ENCODE measurements at regions not wholly inside any gene's neighbourhood (a gene's known extent, or its start where the extent isn't known, plus 50 kb on each side); places are given as distances from the start of the nearest gene placed in this dataset.

DNA sequence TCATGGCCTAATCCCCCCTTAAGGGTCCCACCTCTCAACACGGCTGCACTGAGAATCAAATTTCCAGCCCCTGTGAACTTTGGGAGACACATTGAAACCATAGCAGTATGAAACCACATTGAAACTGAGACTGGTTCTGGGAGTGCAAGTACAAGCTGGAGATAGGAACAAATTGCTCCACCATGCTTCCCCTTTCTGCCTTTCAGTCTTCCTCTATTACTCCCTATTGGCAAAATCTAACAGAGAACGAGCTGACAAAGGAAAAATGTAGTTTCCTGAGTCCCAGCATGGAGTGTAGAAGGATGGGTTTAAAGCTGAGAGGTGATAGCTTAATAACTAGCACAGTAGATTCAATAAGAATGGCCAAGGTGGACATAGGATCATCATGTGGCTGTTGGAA is 161.7 kb upstream of the RPL34 start:
- Histone ChIP-seq H3K9ac (no peak overlapping the region), H2AFZ (no peak overlapping the region), H3K36me3 (ENCODE audit: control insufficient read depth, insufficient read depth, low read length) (no peaks in the 10 kb centered on the region), H3K4me1 (no peaks in the 10 kb centered on the region), H3K4me3 (ENCODE audit: low read depth, low read length) (no peak overlapping the region), H3K27ac (no peak overlapping the region), H3K4me2 (ENCODE audit: low read length) (no peak overlapping the region), H3K9me3 (ENCODE audit: control insufficient read depth, low read length) (no peaks in the 10 kb centered on the region), H3K79me2 (no peaks in the 10 kb centered on the region), H3K27me3 (ENCODE audit: control insufficient read depth, insufficient read depth, low read length) (no peaks in the 10 kb centered on the region)
- TF ChIP-seq, protein P1, sequence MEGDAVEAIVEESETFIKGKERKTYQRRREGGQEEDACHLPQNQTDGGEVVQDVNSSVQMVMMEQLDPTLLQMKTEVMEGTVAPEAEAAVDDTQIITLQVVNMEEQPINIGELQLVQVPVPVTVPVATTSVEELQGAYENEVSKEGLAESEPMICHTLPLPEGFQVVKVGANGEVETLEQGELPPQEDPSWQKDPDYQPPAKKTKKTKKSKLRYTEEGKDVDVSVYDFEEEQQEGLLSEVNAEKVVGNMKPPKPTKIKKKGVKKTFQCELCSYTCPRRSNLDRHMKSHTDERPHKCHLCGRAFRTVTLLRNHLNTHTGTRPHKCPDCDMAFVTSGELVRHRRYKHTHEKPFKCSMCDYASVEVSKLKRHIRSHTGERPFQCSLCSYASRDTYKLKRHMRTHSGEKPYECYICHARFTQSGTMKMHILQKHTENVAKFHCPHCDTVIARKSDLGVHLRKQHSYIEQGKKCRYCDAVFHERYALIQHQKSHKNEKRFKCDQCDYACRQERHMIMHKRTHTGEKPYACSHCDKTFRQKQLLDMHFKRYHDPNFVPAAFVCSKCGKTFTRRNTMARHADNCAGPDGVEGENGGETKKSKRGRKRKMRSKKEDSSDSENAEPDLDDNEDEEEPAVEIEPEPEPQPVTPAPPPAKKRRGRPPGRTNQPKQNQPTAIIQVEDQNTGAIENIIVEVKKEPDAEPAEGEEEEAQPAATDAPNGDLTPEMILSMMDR (IDR thresholded peaks at IDR 0.05) = no peak

DNA sequence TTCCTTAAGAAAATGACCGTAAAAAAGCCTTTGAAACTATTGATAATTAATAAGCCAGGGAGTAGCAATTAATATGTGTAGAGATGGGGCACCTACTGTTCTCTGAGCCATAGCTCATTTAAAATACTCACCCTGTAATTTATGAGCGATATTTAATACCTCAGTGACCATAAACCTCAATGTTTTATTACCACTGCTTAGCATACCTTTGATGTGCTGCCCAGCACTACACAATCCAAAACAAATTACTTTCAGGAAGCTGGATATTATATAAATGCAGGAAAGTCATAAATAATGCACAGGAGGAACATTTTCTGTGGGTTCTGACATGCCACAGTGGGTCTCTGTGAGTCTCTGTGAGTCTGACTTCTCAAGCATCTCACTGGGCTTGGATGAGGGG is 166.1 kb upstream of the RPL34 start:
- Histone ChIP-seq H2AFZ (no peak overlapping the region), H3K9ac (no peak overlapping the region), H3K79me2 (no peaks in the 10 kb centered on the region), H3K36me3 (ENCODE audit: control insufficient read depth, insufficient read depth, low read length) (no peaks in the 10 kb centered on the region), H3K4me1 (no peaks in the 10 kb centered on the region), H3K4me2 (ENCODE audit: low read length) (no peak overlapping the region), H3K27me3 (ENCODE audit: control insufficient read depth, insufficient read depth, low read length) (no peaks in the 10 kb centered on the region), H3K4me3 (ENCODE audit: low read depth, low read length) (no peak overlapping the region), H3K9me3 (ENCODE audit: control insufficient read depth, low read length) (no peaks in the 10 kb centered on the region), H3K27ac (no peak overlapping the region)
- TF ChIP-seq, protein P1 (IDR thresholded peaks at IDR 0.05) = no peak

DNA sequence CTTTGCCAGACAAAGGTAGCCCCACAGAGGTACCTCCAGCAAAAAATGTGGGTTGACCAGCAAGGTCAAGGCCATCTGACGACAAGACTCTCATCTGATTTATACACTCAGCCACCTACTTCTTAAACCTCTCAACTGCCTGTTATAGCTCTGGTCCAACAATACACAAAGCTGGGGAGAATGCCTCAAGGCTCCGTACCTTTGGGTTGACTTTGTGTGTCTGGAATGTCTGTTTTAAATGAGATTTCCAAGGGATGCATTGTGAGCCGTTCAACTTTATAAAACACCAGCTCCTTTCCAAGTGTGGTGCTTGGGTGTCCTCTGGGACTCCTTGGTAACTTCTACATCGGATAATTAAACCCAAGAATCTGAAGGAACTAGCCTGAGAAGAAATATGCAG is 167.0 kb upstream of the RPL34 start:
- TF ChIP-seq, protein P1 (IDR thresholded peaks at IDR 0.05) = no peak

DNA sequence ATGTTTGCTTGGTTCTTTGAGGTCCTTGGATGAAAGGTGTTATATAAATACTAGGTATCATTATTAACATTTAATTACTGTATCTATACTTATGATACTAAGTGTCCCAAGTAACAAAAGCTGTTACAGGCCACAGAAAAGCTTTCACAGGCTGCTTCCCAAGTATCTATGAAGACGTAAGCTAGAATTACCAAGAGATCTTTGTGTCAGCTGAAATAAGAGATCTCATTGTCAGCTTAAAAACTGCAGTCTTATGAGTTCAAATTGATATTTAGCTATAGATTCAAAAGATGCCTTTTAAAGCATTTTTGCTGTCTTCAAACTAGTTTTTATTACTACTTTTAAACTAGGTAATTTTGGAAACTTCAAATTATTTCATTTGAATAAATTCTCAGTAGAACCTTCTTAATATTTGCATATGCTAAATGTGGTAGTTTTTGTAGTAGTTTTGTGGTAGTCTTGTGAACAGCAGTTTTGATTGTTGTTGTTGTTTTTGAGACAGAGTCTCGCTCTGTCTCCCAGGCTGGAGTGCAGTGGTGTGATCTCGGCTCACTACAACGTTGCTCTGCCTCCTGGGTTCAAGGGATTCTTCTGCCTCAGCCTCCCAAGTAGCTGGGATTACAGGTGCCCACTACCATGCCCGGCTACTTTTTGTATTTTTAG is 170.0 kb upstream of the RPL34 start:
- H3K4me1 ChIP-seq = no peaks in the 10 kb centered on the region
- H3K27ac ChIP-seq = no peak overlapping the region
- H3K79me2 ChIP-seq = no peaks in the 10 kb centered on the region
- H3K36me3 ChIP-seq (ENCODE audit: control insufficient read depth, insufficient read depth, low read length) = no peaks in the 10 kb centered on the region
- H3K9ac ChIP-seq = no peak overlapping the region
- no peaks in the 10 kb centered on the region for H3K9me3 ChIP-seq (ENCODE audit: control insufficient read depth, low read length)
- H3K4me3 ChIP-seq (ENCODE audit: low read depth, low read length) = no peak overlapping the region
- H3K27me3 ChIP-seq (ENCODE audit: control insufficient read depth, insufficient read depth, low read length) = no peaks in the 10 kb centered on the region
- no peak overlapping the region for H2AFZ ChIP-seq
- no peak overlapping the region for H3K4me2 ChIP-seq (ENCODE audit: low read length)
- TF ChIP-seq, protein P1 (IDR thresholded peaks at IDR 0.05) = no peak

More for the DNA sequence above, 167.0 kb upstream of the RPL34 start:
- Histone ChIP-seq H3K4me3 (ENCODE audit: low read depth, low read length) (no peak overlapping the region), H2AFZ (no peak overlapping the region), H3K79me2 (no peaks in the 10 kb centered on the region), H3K4me1 (no peaks in the 10 kb centered on the region), H3K9me3 (ENCODE audit: control insufficient read depth, low read length) (no peaks in the 10 kb centered on the region), H3K9ac (no peak overlapping the region), H3K27me3 (ENCODE audit: control insufficient read depth, insufficient read depth, low read length) (no peaks in the 10 kb centered on the region), H3K27ac (no peak overlapping the region), H3K4me2 (ENCODE audit: low read length) (no peak overlapping the region), H3K36me3 (ENCODE audit: control insufficient read depth, insufficient read depth, low read length) (no peaks in the 10 kb centered on the region)

DNA sequence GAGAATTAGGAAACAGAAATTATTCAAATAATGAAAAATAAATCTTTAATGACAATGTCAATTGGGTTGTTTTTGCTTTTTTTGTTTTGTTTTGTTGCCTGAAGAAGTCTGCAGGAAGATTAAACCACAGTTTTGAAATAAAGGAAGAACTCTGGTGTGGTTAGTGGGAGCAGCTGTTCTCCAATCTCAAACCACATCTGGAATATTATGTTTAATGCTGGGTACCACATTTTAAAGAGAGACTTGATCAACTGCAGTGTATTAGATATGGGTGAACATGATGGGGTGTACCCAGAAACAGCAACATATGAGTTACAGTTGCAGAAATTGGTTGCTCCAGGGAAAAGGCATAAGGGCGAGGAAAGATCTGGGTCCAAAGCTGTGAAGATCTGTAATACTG is 171.2 kb upstream of the RPL34 start:
- Histone ChIP-seq H3K9me3 (ENCODE audit: control insufficient read depth, low read length) (no peaks in the 10 kb centered on the region), H3K27ac (no peak overlapping the region), H3K36me3 (ENCODE audit: control insufficient read depth, insufficient read depth, low read length) (no peaks in the 10 kb centered on the region), H3K4me1 (no peaks in the 10 kb centered on the region), H3K9ac (no peak overlapping the region), H2AFZ (no peak overlapping the region), H3K4me2 (ENCODE audit: low read length) (no peak overlapping the region), H3K4me3 (ENCODE audit: low read depth, low read length) (no peak overlapping the region), H3K27me3 (ENCODE audit: control insufficient read depth, insufficient read depth, low read length) (no peaks in the 10 kb centered on the region), H3K79me2 (no peaks in the 10 kb centered on the region)
- TF ChIP-seq, protein P1 (IDR thresholded peaks at IDR 0.05) = no peak
